Lower leg skin (tissue), 4 donors: ENCODE measurements at regions not wholly inside any gene's neighbourhood (a gene's known extent, or its start where the extent isn't known, plus 50 kb on each side); places are given as distances from the start of the nearest gene placed in this dataset.

Experiments used
- DNase-seq, 2 donors: peaks; one replicate each; pipeline ENCODE4 v3.0.0-alpha.2; 2019; ENCODE audit warnings: low spot score in 2 of 2
- H3K4me3 ChIP-seq: fragments of 200-600 bp; sonication (generic); 2 replicates; pipeline ENCODE4 v1.5.1; 2017; ENCODE audit warnings: mild to moderate bottlenecking, low read depth; ENCODE audit not compliant: poor library complexity, severe bottlenecking
- CTCF ChIP-seq, 3 donors: fragments of 450-650 bp; IDR thresholded peaks; one replicate each; pipeline ENCODE4 v1.5.1; 2016; ENCODE audit warnings: antibody characterized with exemption in 3 of 3, mild to moderate bottlenecking in 3 of 3, moderate library complexity in 2 of 3
- POLR2A ChIP-seq, 2 donors: fragments of 450-650 bp; IDR thresholded peaks; one replicate each; pipeline ENCODE4 v1.6.1; 2016 to 2017; ENCODE audit warnings: antibody characterized with exemption in 2 of 2, mild to moderate bottlenecking in 1 of 2, moderate library complexity in 1 of 2
- WGBS, 2 donors: methylation state at CpG; one replicate each; pipeline ENCODE4 v1.1.5; 2018; 5-methylcytosine and 5-hydroxymethylcytosine counted together
- intact Hi-C: fragments of 100-400 bp; cut with DNase I; formaldehyde crosslinking; loops from one replicate; pipeline ENCODE4 v1.15.0; 2023; ENCODE audit warnings: low total_unique reads

GRCh38 chr13:33999811-34000605, 182.1 kb downstream of the RFC3 start:
- 17 to 31% methylated on average over 6 of the region's 6 CpGs for WGBS, 2 donors
- no peak overlapping the region for H3K4me3 ChIP-seq
- no peak for TF ChIP-seq POLR2A (IDR thresholded peaks at IDR 0.05)
- TF ChIP-seq CTCF (IDR thresholded peaks at IDR 0.05): no peak
- no peak for DNase-seq
- intact Hi-C loops: no loop called here

- no peak for TF ChIP-seq CTCF (IDR thresholded peaks at IDR 0.05)
- TF ChIP-seq POLR2A (IDR thresholded peaks at IDR 0.05): no peak
- intact Hi-C loops: no loop called here
- H3K4me3 ChIP-seq: no peak overlapping the region
- no peak for DNase-seq
Measured at GRCh38 chr13:34000955-34001354, 183.0 kb downstream of the RFC3 start.

- 92% methylated on average over 4 of the region's 4 CpGs for WGBS, 2 donors
- intact Hi-C loops: no loop called here
Measured at GRCh38 chr13:34001389-34001788, 183.4 kb downstream of the RFC3 start.

GRCh38 chr13:34002141-34002540, 184.2 kb downstream of the RFC3 start:
- no peak overlapping the region for H3K4me3 ChIP-seq
- TF ChIP-seq POLR2A (IDR thresholded peaks at IDR 0.05) (no peak), CTCF (IDR thresholded peaks at IDR 0.05) (no peak)
- WGBS, 2 donors: 77 to 84% methylated on average over 1 of the region's 1 CpG
- DNase-seq: no peak
- intact Hi-C loops: no loop called here

More at GRCh38 chr13:34001389-34001788, 183.4 kb downstream of the RFC3 start:
- no peak for TF ChIP-seq POLR2A (IDR thresholded peaks at IDR 0.05)
- no peak for TF ChIP-seq CTCF (IDR thresholded peaks at IDR 0.05)
- H3K4me3 ChIP-seq: no peak overlapping the region
- DNase-seq: no peak

GRCh38 chr13:34002924-34003323, 185.0 kb downstream of the RFC3 start:
- TF ChIP-seq POLR2A (IDR thresholded peaks at IDR 0.05): no peak
- TF ChIP-seq CTCF (IDR thresholded peaks at IDR 0.05): no peak
- intact Hi-C loops: no loop called here
- DNase-seq: no peak
- 86 to 96% methylated on average over 4 of the region's 4 CpGs for WGBS, 2 donors
- H3K4me3 ChIP-seq: no peak overlapping the region

GRCh38 chr13:34003656-34004055, 185.7 kb downstream of the RFC3 start:
- DNase-seq: no peak
- intact Hi-C loops: no loop called here

More at GRCh38 chr13:34003656-34004055, 185.7 kb downstream of the RFC3 start:
- WGBS, 2 donors: 42 to 56% methylated on average over 4 of the region's 4 CpGs
- TF ChIP-seq CTCF (IDR thresholded peaks at IDR 0.05) (no peak), POLR2A (IDR thresholded peaks at IDR 0.05) (no peak)
- H3K4me3 ChIP-seq: no peak overlapping the region
